Kidney epithelial cell (primary cell): ENCODE measurements at regions not wholly inside any gene's neighbourhood (a gene's known extent, or its start where the extent isn't known, plus 50 kb on each side); places are given as distances from the start of the nearest gene placed in this dataset.

Experiments
- DNase-seq: peaks from one replicate; pipeline ENCODE4 v3.0.0-alpha.2; 2010; ENCODE audit warnings: low read depth
- H3K27me3 ChIP-seq: 2 replicates; pipeline ENCODE4 v1.6.0; 2011; ENCODE audit warnings: low read length; ENCODE audit not compliant: control insufficient read depth, insufficient read depth
- H3K36me3 ChIP-seq: 2 replicates; pipeline ENCODE4 v1.5.1; 2011; ENCODE audit warnings: low read length; ENCODE audit not compliant: control insufficient read depth, insufficient read depth
- H3K4me3 ChIP-seq: 2 replicates; pipeline ENCODE4 v1.5.1; 2011; ENCODE audit warnings: low read depth, mild to moderate bottlenecking, control low read depth, low read length
- TF ChIP-seq, protein P1 (sequence below): IDR thresholded peaks from 2 replicates; pipeline ENCODE4 v1.5.1; 2011; ENCODE audit warnings: mild to moderate bottlenecking, moderate library complexity, low read length, control low read depth, inconsistent platforms; ENCODE audit not compliant: insufficient read depth, poor library complexity, severe bottlenecking

DNA sequence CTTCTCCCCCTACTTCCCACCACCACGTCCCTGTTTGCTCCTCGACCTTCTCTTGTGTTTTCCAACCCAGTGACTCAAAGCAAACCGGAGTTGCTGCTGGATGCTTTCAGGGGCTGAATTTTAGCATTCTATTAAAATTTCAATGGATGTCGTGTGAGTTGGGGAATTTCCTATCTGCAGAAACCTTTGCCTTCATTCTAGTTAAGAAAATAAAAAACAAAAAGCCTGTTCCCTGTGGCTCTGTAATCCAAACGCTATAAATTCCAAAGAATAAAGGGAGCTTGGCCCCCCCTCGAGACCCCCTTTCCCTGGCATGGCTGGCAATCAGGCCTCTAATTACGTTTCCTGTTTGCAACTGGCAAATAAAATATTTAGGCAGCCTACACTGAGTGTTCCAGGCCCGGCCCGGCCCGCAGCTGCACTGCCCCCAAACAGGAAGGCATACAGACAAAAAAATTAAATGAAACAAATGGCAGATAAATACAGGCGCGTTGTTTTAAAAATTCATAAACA is 139.4 kb upstream of the PPP1R26 start:
- no peaks in the 10 kb centered on the region for H3K36me3 ChIP-seq
- no peak for DNase-seq
- no peak overlapping the region for H3K4me3 ChIP-seq
- TF ChIP-seq, protein P1, sequence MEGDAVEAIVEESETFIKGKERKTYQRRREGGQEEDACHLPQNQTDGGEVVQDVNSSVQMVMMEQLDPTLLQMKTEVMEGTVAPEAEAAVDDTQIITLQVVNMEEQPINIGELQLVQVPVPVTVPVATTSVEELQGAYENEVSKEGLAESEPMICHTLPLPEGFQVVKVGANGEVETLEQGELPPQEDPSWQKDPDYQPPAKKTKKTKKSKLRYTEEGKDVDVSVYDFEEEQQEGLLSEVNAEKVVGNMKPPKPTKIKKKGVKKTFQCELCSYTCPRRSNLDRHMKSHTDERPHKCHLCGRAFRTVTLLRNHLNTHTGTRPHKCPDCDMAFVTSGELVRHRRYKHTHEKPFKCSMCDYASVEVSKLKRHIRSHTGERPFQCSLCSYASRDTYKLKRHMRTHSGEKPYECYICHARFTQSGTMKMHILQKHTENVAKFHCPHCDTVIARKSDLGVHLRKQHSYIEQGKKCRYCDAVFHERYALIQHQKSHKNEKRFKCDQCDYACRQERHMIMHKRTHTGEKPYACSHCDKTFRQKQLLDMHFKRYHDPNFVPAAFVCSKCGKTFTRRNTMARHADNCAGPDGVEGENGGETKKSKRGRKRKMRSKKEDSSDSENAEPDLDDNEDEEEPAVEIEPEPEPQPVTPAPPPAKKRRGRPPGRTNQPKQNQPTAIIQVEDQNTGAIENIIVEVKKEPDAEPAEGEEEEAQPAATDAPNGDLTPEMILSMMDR = no peak
- H3K27me3 ChIP-seq = peaks cover 3% of the 10 kb centered on the region

GRCh38 chr9:135340726-135341475 is 138.7 kb upstream of the PPP1R26 start:
- Histone ChIP-seq H3K27me3 (peaks cover 3% of the 10 kb centered on the region), H3K36me3 (no peaks in the 10 kb centered on the region), H3K4me3 (no peak overlapping the region)
- TF ChIP-seq, protein P1 = no peak
- no peak for DNase-seq

GRCh38 chr9:135341612-135342169 is 137.9 kb upstream of the PPP1R26 start:
- DNase-seq = no peak
- no peak overlapping the region for H3K4me3 ChIP-seq
- H3K27me3 ChIP-seq = peaks cover 3% of the 10 kb centered on the region
- no peaks in the 10 kb centered on the region for H3K36me3 ChIP-seq
- TF ChIP-seq, protein P1 = no peak

DNA sequence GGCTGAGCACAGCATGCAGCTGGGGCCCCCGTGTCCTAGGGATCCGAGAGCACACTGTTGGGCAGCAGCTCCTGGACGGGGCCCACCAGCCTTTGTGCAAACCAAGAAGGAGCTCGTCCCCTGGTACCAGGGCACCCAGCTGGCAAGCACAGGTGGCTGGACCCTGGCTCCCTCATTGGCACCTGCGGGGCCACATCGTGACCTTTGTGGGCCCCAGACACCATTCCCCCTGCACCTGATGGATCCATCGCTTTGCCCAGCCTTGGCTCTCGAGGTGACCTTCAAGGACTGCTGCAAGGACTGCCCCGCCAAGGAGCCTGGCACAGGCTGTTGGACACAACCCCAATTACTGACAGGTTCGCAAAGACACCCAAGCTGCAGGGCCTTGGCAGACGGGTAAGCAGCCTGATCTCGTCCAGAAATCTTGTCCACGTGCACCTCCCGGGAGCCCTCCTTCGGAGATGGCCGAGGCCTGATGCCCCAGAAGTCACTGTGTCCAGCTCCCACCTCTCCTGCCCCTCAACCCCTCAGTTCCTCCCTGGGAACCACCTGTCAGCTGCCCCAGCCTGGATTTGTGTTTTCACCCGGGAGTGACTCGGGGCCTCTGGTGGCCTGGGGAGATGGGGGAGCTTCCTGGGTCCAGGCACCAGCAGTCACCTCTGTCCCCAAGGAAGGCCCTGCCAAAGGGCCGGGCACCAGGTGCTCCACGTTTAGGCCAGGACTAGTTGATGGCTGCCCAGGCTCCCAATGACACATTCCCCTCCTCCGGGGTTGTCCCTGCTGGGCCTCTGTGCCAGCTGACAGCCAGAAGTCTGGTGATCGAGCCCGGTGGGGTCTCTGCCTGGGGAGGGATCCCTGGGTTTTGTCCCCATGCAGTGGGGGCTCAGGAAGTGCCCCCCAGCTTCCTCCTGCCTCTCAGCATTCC is 137.1 kb upstream of the PPP1R26 start:
- no peaks in the 10 kb centered on the region for H3K36me3 ChIP-seq
- H3K4me3 ChIP-seq = no peak overlapping the region
- TF ChIP-seq, protein P1 = no peak
- no peak for DNase-seq
- peaks cover 3% of the 10 kb centered on the region for H3K27me3 ChIP-seq

GRCh38 chr9:135343136-135343535 is 136.4 kb upstream of the PPP1R26 start:
- Histone ChIP-seq H3K36me3 (no peaks in the 10 kb centered on the region), H3K27me3 (peaks cover 3% of the 10 kb centered on the region), H3K4me3 (no peak overlapping the region)
- no peak for DNase-seq
- TF ChIP-seq, protein P1 = no peak
